ENCODE measurements at regions not wholly inside any gene's neighbourhood (a gene's known extent, or its start where the extent isn't known, plus 50 kb on each side); places are given as distances from the start of the nearest gene placed in this dataset.

- no peak overlapping the region for H3K27ac ChIP-seq
- TF ChIP-seq, protein P1, sequence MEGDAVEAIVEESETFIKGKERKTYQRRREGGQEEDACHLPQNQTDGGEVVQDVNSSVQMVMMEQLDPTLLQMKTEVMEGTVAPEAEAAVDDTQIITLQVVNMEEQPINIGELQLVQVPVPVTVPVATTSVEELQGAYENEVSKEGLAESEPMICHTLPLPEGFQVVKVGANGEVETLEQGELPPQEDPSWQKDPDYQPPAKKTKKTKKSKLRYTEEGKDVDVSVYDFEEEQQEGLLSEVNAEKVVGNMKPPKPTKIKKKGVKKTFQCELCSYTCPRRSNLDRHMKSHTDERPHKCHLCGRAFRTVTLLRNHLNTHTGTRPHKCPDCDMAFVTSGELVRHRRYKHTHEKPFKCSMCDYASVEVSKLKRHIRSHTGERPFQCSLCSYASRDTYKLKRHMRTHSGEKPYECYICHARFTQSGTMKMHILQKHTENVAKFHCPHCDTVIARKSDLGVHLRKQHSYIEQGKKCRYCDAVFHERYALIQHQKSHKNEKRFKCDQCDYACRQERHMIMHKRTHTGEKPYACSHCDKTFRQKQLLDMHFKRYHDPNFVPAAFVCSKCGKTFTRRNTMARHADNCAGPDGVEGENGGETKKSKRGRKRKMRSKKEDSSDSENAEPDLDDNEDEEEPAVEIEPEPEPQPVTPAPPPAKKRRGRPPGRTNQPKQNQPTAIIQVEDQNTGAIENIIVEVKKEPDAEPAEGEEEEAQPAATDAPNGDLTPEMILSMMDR (IDR thresholded peaks at IDR 0.05; ENCODE audit: low read depth, low read length), result no peak
- H3K4me3 ChIP-seq, result no peak overlapping the region
- H3K36me3 ChIP-seq, result no peaks in the 10 kb centered on the region
- H3K27me3 ChIP-seq, result no peaks in the 10 kb centered on the region
- H3K4me1 ChIP-seq (ENCODE audit: low read depth), result no peaks in the 10 kb centered on the region
- peak in 1 of 2 donors; percentile 1 for DNase-seq (ENCODE audit: low read depth in 1 of 2, low spot score in 1 of 2)
- H3K9me3 ChIP-seq (ENCODE audit: low read depth), result no peaks in the 10 kb centered on the region
These were observed 163.7 kb upstream of the POU3F1 start for GRCh38 chr1:38210021-38210894.

DNA sequence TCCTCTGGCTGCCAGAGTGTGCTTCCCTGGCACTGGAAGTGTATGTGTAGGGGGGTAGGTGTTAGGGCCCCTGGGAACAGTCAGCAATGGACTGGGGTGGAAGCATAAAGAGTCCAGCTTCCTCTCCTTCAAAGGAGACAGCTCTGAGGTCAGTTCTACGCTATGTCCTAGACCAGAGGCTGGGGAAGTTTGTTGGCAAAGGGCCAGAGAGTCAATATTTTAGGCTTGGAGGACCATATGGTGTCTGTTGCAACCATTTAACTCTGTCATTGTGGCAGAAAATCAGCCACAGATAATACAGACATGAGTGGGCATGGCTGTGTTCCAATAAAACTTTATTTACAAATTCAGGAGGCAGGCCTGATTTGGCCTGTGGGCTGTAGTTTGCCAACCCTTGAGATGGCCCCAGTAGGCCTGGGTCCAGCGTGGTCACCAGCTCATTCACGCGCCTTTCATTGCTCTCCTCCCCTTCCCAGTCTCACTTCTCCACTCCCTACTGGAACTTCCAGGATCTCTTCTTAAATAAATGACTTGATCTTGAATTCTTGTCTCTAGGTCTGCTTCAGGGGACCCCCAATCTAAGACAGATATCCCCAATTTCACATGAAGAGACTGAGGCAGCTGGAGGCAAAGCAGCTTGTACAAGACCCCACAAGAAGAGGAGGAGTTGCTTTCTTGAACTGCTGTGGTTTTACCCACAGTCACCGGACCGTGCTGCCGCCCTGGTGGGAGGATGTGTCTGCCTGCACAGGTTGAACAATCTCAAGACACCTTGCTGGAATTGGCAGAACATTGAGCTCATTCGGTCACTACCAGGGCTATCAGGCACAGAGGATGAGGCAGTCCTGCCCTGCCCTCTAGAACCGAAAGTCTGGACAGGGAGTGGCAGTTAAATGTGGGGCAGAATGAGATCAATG is 162.4 kb upstream of the POU3F1 start:
- Histone ChIP-seq H3K36me3 (no peaks in the 10 kb centered on the region), H3K27ac (no peak overlapping the region), H3K9me3 (ENCODE audit: low read depth) (no peaks in the 10 kb centered on the region), H3K27me3 (no peaks in the 10 kb centered on the region), H3K4me1 (ENCODE audit: low read depth) (no peaks in the 10 kb centered on the region), H3K4me3 (no peak overlapping the region)
- peak in 1 of 2 donors; percentile 11 for DNase-seq (ENCODE audit: low read depth in 1 of 2, low spot score in 1 of 2)
- TF ChIP-seq, protein P1 (IDR thresholded peaks at IDR 0.05; ENCODE audit: low read depth, low read length), result no peak

GRCh38 chr1:38207906-38208305 is 161.3 kb upstream of the POU3F1 start:
- TF ChIP-seq, protein P1 (IDR thresholded peaks at IDR 0.05; ENCODE audit: low read depth, low read length), result no peak
- H3K36me3 ChIP-seq, result no peaks in the 10 kb centered on the region
- no peak overlapping the region for H3K4me3 ChIP-seq
- H3K27me3 ChIP-seq, result no peaks in the 10 kb centered on the region
- no peaks in the 10 kb centered on the region for H3K9me3 ChIP-seq (ENCODE audit: low read depth)
- no peak overlapping the region for H3K27ac ChIP-seq
- DNase-seq (ENCODE audit: low read depth in 1 of 2, low spot score in 1 of 2), result no peak
- H3K4me1 ChIP-seq (ENCODE audit: low read depth), result no peaks in the 10 kb centered on the region

GRCh38 chr1:38207275-38207674 is 160.7 kb upstream of the POU3F1 start:
- TF ChIP-seq, protein P1 (IDR thresholded peaks at IDR 0.05; ENCODE audit: low read depth, low read length), result no peak
- H3K4me1 ChIP-seq (ENCODE audit: low read depth), result no peaks in the 10 kb centered on the region
- no peak for DNase-seq (ENCODE audit: low read depth in 1 of 2, low spot score in 1 of 2)
- H3K9me3 ChIP-seq (ENCODE audit: low read depth), result no peaks in the 10 kb centered on the region
- H3K36me3 ChIP-seq, result no peaks in the 10 kb centered on the region
- no peak overlapping the region for H3K27ac ChIP-seq
- no peak overlapping the region for H3K4me3 ChIP-seq
- no peaks in the 10 kb centered on the region for H3K27me3 ChIP-seq

- Histone ChIP-seq H3K9me3 (ENCODE audit: low read depth) (no peaks in the 10 kb centered on the region), H3K4me3 (no peak overlapping the region), H3K4me1 (ENCODE audit: low read depth) (no peaks in the 10 kb centered on the region), H3K27me3 (no peaks in the 10 kb centered on the region), H3K36me3 (no peaks in the 10 kb centered on the region), H3K27ac (no peak overlapping the region)
- TF ChIP-seq, protein P1 (IDR thresholded peaks at IDR 0.05; ENCODE audit: low read depth, low read length), result no peak
- DNase-seq (ENCODE audit: low read depth in 1 of 2, low spot score in 1 of 2), result no peak
These were observed 158.1 kb upstream of the POU3F1 start for GRCh38 chr1:38204698-38205097.

All from cardiac muscle cell (in vitro differentiated cells and primary cell).